CD4-positive, alpha-beta T cell (primary cell): ENCODE measurements at regions not wholly inside any gene's neighbourhood (a gene's known extent, or its start where the extent isn't known, plus 50 kb on each side); places are given as distances from the start of the nearest gene placed in this dataset.

ENCODE experiments used
- ATAC-seq: fragments of 200-7000 bp; cut with Tn5 transposase; one replicate; pipeline ENCODE4 v1.10.0; 2022; ENCODE audit warnings: mild to moderate bottlenecking; ENCODE audit not compliant: poor library complexity
- CTCF ChIA-PET: fragments of 350-600 bp; sonication (Branson Sonifier 250); formaldehyde crosslinking; loops from one replicate; lab custom pipeline; 2021; ENCODE audit warnings: antibody characterized with exemption, inconsistent platforms; lab: Charles Lee
- POLR2A ChIA-PET: fragments of 350-600 bp; sonication (Branson Sonifier 250); formaldehyde crosslinking; loops from one replicate; lab custom pipeline; 2021; ENCODE audit warnings: antibody characterized with exemption, inconsistent platforms; lab: Charles Lee
- DNase-seq, 14 experiments: peaks; one replicate each; pipeline ENCODE4 v3.0.0-alpha.2; 2013 to 2020; ENCODE audit warnings: mixed read lengths in 2 of 14
- H3K27ac ChIP-seq, 2 donors: one replicate each; pipeline versions ENCODE4 v1.5.1 to v1.7.0; 2013; ENCODE audit warnings: low read length in 2 of 2, low read depth in 1 of 2, mild to moderate bottlenecking in 1 of 2
- H3K27me3 ChIP-seq, 2 experiments: 1 replicate in 1 of 2; 2 replicates in 1 of 2; pipeline versions ENCODE4 v1.6.1 to v1.7.0; 2013; ENCODE audit warnings: low read length in 2 of 2, control low read depth in 1 of 2, mild to moderate bottlenecking in 1 of 2, moderate library complexity in 1 of 2; ENCODE audit not compliant: insufficient read depth in 2 of 2, control insufficient read depth in 1 of 2
- H3K36me3 ChIP-seq: one replicate; pipeline ENCODE4 v1.6.1; 2013; ENCODE audit warnings: low read length, control low read depth; ENCODE audit not compliant: insufficient read depth
- H3K4me1 ChIP-seq: one replicate; pipeline ENCODE4 v1.6.1; 2013; ENCODE audit warnings: low read length, control low read depth; ENCODE audit not compliant: insufficient read depth
- H3K4me3 ChIP-seq: one replicate; pipeline ENCODE4 v1.5.1; 2013; ENCODE audit warnings: mild to moderate bottlenecking, low read length, moderate library complexity
- H3K9me3 ChIP-seq, 2 experiments: 1 replicate in 1 of 2; 2 replicates in 1 of 2; pipeline versions ENCODE4 v1.6.1 to v1.7.0; 2013; ENCODE audit warnings: low read length in 2 of 2, mild to moderate bottlenecking in 2 of 2, control low read depth in 1 of 2, moderate library complexity in 1 of 2; ENCODE audit not compliant: control insufficient read depth in 1 of 2, insufficient read depth in 1 of 2
- H3K27ac Mint-ChIP-seq: one replicate; pipeline ENCODE4 v1.8.0; 2020; ENCODE audit warnings: mixed read lengths
- H3K27me3 Mint-ChIP-seq: one replicate; pipeline ENCODE4 v1.8.0; 2021; ENCODE audit warnings: mixed read lengths
- H3K36me3 Mint-ChIP-seq: one replicate; pipeline ENCODE4 v1.8.0; 2021; ENCODE audit warnings: low read depth, mixed read lengths
- H3K4me1 Mint-ChIP-seq: one replicate; pipeline ENCODE4 v1.8.0; 2021; ENCODE audit warnings: low read depth, mixed read lengths
- H3K4me3 Mint-ChIP-seq: one replicate; pipeline ENCODE4 v1.8.0; 2020; ENCODE audit warnings: mild to moderate bottlenecking, mixed read lengths
- H3K9me3 Mint-ChIP-seq: one replicate; pipeline ENCODE4 v1.8.0; 2020; ENCODE audit warnings: mixed read lengths
- intact Hi-C, 2 experiments: fragments of 100-400 bp; cut with DNase I in 1 of 2; cut with micrococcal nuclease in 1 of 2; formaldehyde crosslinking; loops; one replicate each; pipeline versions ENCODE4 v1.15.1 to v1.9.0; 2023 to 2025; cut with DNase I, micrococcal nuclease
- TF ChIP-seq, protein P1 (sequence below): fragments of 200-600 bp; IDR thresholded peaks from one replicate; pipeline ENCODE4 v1.8.0; 2022; ENCODE audit warnings: antibody characterized with exemption, mild to moderate bottlenecking

DNA sequence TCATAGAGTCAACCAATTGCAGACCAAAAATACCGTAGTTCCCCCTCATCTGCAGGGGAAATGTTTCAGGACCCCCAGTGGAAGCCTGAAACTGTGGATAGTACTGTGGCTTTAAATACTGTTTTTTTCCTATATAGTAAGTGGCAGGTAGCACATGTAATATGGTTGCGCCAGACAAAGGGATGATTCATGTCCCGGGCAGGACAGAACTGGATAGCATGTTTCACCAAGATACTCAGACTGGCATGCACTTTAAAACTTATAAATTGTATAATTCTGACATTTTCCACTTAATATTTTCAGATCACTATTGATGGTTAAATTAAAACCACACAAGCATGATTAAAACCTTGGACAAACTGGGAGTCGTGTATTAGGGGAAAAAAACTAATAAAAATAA lies 276.3 kb upstream of the AGA start:
- CTCF ChIA-PET, result no interaction called here
- intact Hi-C loops, result no loop called here
- TF ChIP-seq, protein P1, sequence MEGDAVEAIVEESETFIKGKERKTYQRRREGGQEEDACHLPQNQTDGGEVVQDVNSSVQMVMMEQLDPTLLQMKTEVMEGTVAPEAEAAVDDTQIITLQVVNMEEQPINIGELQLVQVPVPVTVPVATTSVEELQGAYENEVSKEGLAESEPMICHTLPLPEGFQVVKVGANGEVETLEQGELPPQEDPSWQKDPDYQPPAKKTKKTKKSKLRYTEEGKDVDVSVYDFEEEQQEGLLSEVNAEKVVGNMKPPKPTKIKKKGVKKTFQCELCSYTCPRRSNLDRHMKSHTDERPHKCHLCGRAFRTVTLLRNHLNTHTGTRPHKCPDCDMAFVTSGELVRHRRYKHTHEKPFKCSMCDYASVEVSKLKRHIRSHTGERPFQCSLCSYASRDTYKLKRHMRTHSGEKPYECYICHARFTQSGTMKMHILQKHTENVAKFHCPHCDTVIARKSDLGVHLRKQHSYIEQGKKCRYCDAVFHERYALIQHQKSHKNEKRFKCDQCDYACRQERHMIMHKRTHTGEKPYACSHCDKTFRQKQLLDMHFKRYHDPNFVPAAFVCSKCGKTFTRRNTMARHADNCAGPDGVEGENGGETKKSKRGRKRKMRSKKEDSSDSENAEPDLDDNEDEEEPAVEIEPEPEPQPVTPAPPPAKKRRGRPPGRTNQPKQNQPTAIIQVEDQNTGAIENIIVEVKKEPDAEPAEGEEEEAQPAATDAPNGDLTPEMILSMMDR, result no peak

GRCh38 chr4:177726111-177726510 lies 283.9 kb upstream of the AGA start:
- CTCF ChIA-PET, result no interaction called here
- ATAC-seq, result no peak
- TF ChIP-seq, protein P1, result no peak

More for the DNA sequence above, 276.3 kb upstream of the AGA start:
- Mint-ChIP-seq H3K27ac (no peak overlapping the region), H3K9me3 (no peaks in the 10 kb centered on the region), H3K36me3 (no peaks in the 10 kb centered on the region), H3K4me3 (no peak overlapping the region), H3K27me3 (no peaks in the 10 kb centered on the region), H3K4me1 (no peaks in the 10 kb centered on the region)
- no peak overlapping the region for H3K4me3 ChIP-seq
- no peak for DNase-seq
- H3K27ac ChIP-seq, result no peak overlapping the region
- no peaks in the 10 kb centered on the region for H3K4me1 ChIP-seq
- POLR2A ChIA-PET, result no interaction called here
- no peaks in the 10 kb centered on the region for H3K36me3 ChIP-seq
- no peaks in the 10 kb centered on the region for H3K9me3 ChIP-seq
- no peak for ATAC-seq
- H3K27me3 ChIP-seq, result no peaks in the 10 kb centered on the region

DNA sequence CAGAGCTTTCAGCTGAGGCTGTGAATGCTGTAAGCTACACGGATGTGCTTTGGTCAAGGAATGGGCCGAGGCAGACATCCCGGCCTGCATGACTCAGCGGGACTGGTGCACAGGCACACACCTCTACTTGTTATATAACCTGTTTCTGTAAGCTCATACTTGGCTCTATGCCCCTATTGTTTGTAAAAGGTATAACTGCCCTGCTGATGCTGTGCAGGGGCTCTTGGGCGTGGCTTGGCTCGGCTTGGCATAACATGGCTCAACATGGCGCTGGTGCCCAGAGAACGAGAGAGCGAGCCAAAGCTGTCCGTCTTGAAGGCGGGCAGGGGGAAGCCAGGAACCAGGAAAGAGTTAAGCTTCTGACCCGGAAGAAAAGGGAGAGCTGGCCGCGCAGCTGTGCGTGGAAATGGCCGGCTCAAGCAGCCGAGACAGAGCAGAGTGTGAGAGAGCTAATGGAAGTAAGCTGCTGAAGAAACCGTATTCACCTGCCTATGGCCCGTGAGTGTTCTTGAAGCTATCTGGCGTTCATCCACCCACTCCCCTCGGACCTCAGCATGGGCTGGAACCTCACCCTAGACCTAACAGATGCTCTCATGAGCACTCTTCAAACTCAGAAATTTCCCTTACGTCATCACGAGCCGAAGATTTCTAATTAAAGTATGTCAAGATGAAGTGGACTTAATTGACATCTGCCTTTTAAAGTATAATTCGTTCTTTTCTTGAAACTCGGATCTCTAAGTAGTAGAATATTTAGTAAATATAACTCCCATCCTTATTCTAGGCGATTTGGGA lies 286.3 kb upstream of the AGA start:
- intact Hi-C loops, result no loop called here
- H3K36me3 ChIP-seq, result no peaks in the 10 kb centered on the region
- Mint-ChIP-seq H3K4me1 (no peaks in the 10 kb centered on the region), H3K27ac (no peak overlapping the region), H3K9me3 (no peaks in the 10 kb centered on the region), H3K27me3 (no peaks in the 10 kb centered on the region), H3K4me3 (no peak overlapping the region), H3K36me3 (no peaks in the 10 kb centered on the region)
- ATAC-seq, result no peak
- no peak overlapping the region for H3K27ac ChIP-seq
- peaks cover 0 to 6% of the 10 kb centered on the region in 2 experiments for H3K9me3 ChIP-seq
- TF ChIP-seq, protein P1, result no peak
- CTCF ChIA-PET, result no interaction called here
- POLR2A ChIA-PET, result no interaction called here
- H3K27me3 ChIP-seq, result no peaks in the 10 kb centered on the region
- H3K4me1 ChIP-seq, result no peaks in the 10 kb centered on the region
- no peak overlapping the region for H3K4me3 ChIP-seq
- DNase-seq, result no peak

More at GRCh38 chr4:177726111-177726510, 283.9 kb upstream of the AGA start:
- Mint-ChIP-seq H3K27me3 (no peaks in the 10 kb centered on the region), H3K4me3 (no peak overlapping the region), H3K4me1 (no peaks in the 10 kb centered on the region), H3K27ac (no peak overlapping the region), H3K9me3 (no peaks in the 10 kb centered on the region), H3K36me3 (no peaks in the 10 kb centered on the region)
- no peaks in the 10 kb centered on the region for H3K36me3 ChIP-seq
- H3K4me3 ChIP-seq, result no peak overlapping the region
- no peak overlapping the region for H3K27ac ChIP-seq
- POLR2A ChIA-PET, result no interaction called here
- H3K4me1 ChIP-seq, result no peaks in the 10 kb centered on the region
- intact Hi-C loops, result no loop called here
- DNase-seq, result no peak
- H3K9me3 ChIP-seq, result peaks cover 0 to 6% of the 10 kb centered on the region in 2 experiments
- no peaks in the 10 kb centered on the region for H3K27me3 ChIP-seq
